AG08395 (cell line): ENCODE measurements at regions not wholly inside any gene's neighbourhood (a gene's known extent, or its start where the extent isn't known, plus 50 kb on each side); places are given as distances from the start of the nearest gene placed in this dataset.
A peak's percentile ranks its signal among the peaks of the same experiment; 100 is the strongest.
"Not testable (repeated sequence)": the region's sequence is repeated elsewhere in the genome, so short reads cannot be mapped to it uniquely, and the experiment has no call there.

ENCODE experiments used
- DNase-seq: peaks from one replicate; pipeline ENCODE4 v3.0.0; 2012; ENCODE audit warnings: mixed read lengths, low spot score

- DNase-seq, result no peak
These were observed 82.9 kb upstream of the APBB1IP start for GRCh38 chr10:26355241-26355640.

- DNase-seq, result no peak
These were observed 80.9 kb upstream of the APBB1IP start for GRCh38 chr10:26357203-26357602.

GRCh38 chr10:26358071-26358470 is 80.1 kb upstream of the APBB1IP start:
- DNase-seq, result no peak

GRCh38 chr10:26359670-26360069 is 78.5 kb upstream of the APBB1IP start:
- DNase-seq, result no peak

GRCh38 chr10:26361351-26361750 is 76.8 kb upstream of the APBB1IP start:
- no peak for DNase-seq

GRCh38 chr10:26361971-26362370 is 76.2 kb upstream of the APBB1IP start:
- no peak for DNase-seq

- no peak for DNase-seq
These were observed 72.3 kb upstream of the APBB1IP start for GRCh38 chr10:26365681-26366358.

GRCh38 chr10:26367035-26367434 is 71.1 kb upstream of the APBB1IP start:
- DNase-seq, result not testable (repeated sequence)

GRCh38 chr10:26367771-26368170 is 70.4 kb upstream of the APBB1IP start:
- peak; percentile 8 for DNase-seq

GRCh38 chr10:26368463-26368862 is 69.7 kb upstream of the APBB1IP start:
- no peak for DNase-seq

GRCh38 chr10:26372513-26373354 is 65.4 kb upstream of the APBB1IP start:
- DNase-seq, result no peak

GRCh38 chr10:26374426-26374825 is 63.7 kb upstream of the APBB1IP start:
- no peak for DNase-seq

- not testable (repeated sequence) for DNase-seq
These were observed 60.8 kb upstream of the APBB1IP start for GRCh38 chr10:26377224-26377810.

GRCh38 chr10:26378861-26379294 is 59.3 kb upstream of the APBB1IP start:
- DNase-seq, result no peak

GRCh38 chr10:26380815-26381214 is 57.3 kb upstream of the APBB1IP start:
- no peak for DNase-seq

- no peak for DNase-seq
These were observed 56.2 kb upstream of the APBB1IP start for GRCh38 chr10:26381986-26382385.

GRCh38 chr10:26384600-26384999 is 53.5 kb upstream of the APBB1IP start:
- DNase-seq, result no peak

GRCh38 chr10:26385443-26385842 is 52.7 kb upstream of the APBB1IP start:
- DNase-seq, result no peak

GRCh38 chr10:26386781-26387180 is 51.4 kb upstream of the APBB1IP start:
- no peak for DNase-seq
